ENCODE measurements at regions not wholly inside any gene's neighbourhood (a gene's known extent, or its start where the extent isn't known, plus 50 kb on each side); places are given as distances from the start of the nearest gene placed in this dataset.

GRCh38 chr4:167509551-167509950, 275.3 kb upstream of the SPOCK3 start:
- DNase-seq: no peak

DNA sequence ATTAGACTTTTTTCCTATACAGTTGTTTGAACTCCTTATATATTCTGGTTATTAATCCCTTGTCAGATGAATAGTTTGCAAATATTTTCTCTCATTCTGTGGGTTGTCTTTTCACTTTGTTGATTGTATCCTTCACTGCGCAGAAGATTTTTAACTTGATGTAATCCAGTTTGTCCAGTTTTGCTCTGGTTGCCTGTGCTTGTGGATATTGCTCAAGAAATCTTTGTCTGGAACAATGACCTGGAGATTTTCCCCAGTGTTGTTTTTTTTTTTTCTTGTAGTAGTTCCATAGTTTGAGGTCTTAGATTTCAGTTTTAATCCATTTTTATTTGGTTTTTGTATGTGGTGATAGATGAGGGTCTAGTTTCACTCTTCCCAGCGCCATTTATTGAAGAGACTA, 289.8 kb upstream of the SPOCK3 start:
- DNase-seq: no peak

GRCh38 chr4:167537761-167538160, 303.5 kb upstream of the SPOCK3 start:
- DNase-seq: no peak

GRCh38 chr4:167541286-167541685, 307.0 kb upstream of the SPOCK3 start:
- DNase-seq: no peak

- DNase-seq: no peak
Measured at GRCh38 chr4:167544391-167544790, 310.1 kb upstream of the SPOCK3 start.

DNA sequence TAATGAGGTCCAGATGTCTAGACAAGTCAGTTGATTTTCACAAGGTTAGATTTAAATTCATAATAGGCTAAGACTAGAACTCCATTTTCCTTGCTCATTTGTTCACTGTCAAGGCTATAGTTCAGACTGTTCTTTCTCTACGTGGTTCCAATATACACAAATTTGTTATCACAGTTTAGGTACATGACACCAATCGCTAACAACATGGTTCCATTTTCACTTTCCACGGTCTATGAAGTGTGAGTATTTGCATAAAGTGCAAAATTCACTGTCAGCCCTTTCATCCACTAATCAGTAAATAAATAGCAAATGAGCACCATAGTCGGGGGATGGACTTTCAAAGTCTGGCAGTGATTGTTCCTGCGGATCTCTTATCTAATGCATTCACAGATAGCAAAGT, 315.7 kb upstream of the SPOCK3 start:
- no peak for DNase-seq

DNA sequence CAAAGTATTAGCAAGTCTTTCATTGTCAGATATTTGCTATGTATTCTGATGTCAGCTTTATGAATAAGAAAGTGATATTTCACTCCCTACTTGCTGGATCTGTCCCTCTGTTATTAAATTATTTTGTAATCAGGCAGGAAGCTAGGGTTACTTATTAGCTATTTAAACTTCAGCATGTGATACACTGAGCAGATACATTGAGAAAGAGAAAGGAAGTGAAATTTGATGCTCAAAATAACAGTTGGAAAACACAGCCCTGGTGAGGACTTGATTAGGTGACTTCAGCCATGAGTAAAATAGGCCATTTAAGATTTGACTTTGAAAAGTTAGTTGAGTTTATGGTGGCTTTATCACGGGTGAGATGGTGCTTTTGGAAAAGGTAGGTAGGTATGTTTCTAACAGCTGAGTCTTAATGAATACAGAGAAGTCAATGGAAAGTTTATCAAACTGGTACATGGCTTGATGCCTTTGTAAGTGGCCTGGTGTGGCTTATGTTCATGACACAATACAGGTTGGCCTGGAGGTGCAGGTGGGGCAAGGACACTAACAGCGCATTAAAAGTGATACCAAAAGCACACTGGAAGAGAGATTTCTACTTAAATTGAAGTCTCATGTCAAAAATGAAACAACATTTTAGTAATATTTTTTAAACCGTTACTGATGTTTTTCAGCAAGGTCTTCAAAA, 321.2 kb upstream of the SPOCK3 start:
- no peak for DNase-seq

GRCh38 chr4:167578906-167579305, 344.6 kb upstream of the SPOCK3 start:
- no peak for DNase-seq

DNA sequence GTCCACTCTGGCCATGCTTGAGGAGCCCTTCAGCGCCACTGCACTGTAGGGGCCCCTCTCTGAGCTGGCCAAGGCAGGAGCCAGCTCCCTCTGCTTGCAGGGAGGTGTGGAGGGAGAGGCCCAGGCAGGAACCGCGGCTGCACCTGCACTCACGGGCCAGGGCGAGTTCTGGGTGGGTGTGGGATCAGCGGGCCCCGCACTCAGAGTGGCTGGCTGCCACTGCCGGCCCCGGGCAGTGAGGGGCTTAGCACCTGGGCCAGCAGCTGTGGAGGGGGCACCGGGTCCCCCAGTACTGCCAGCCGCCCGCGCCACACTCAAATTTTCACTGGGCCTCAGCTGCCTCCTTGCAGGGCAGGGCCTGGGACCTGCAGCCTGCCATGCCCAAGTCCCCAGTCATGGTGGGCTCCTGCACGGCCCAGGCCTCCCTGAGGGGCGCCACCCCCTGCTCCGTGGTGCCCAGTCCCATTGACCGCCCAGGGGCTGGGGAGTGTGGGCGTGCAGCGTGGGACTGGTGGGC, 347.2 kb upstream of the SPOCK3 start:
- DNase-seq: no peak

DNA sequence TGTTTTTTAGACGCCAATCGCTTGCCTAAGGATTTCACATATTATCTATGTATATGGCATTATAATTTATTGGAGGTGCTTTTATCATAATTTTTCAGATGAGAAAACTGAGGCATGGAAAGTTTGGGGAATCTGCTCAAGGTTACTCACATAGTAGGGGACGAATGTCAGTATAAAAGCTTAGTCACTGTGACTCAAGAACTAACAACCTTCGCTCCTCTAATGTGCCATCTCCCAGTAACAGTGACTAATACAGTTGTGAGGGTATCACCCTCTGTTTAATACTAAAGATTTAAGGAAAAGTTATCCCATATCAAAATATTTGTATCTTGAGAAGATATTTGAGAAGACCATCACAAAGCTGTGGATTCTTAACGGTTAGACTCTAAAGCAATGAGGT, 353.1 kb upstream of the SPOCK3 start:
- no peak for DNase-seq

DNA sequence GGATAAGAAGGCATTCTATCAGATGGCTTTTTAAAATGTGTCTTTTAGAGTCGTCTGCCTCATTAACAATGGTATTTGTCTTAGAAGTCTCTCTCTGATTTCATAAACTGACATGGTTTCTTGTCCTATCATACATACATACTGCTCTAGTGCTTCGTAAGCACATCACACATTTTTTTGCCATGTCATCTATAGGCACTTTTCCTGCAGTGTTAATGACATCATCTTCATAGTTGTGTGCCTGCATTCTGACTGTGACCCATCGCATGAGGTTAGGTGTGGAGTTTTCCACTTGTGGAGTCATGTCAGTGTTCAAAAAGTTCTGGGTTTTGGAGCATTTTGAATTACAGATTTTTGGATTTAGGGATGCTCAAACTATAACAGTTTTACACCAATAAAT, 361.6 kb upstream of the SPOCK3 start:
- no peak for DNase-seq

DNA sequence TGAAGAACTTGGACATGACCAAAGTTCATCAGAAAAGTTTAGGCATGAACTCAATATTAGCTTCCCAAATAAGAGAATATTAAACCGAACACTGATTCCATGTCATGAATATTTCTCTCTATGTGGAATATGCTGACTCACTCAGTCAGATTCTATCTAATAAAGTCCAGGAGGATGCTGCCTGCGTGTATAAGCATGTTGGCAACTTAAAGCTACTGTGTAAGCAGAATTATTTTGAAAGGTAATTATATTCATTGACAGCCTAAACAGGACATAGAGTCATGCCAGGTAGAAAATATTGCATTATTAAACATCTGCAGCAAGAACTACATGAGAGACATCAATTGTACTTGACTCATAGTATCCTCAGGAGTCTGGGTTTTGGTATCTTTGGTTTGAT, 367.9 kb upstream of the SPOCK3 start:
- no peak for DNase-seq

- no peak for DNase-seq
Measured at GRCh38 chr4:167606551-167606950, 372.3 kb upstream of the SPOCK3 start.

DNA sequence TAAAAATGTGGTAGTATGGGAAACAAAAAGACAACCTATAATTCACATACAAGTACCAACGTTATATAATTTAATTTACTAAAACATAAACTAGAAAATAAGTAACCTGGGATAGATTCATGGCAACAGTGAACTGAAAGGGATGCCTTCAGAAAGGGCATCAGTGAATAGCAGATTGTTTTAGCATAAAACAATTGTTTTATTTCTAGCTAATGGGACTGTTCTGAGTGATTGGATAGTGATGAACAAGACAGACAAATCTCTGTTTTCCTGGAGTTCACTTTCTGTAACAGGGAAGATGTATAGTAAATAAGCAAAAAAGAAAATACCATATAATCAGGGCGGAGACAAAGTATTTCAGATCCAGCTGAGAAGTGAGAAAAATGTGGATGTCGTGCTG, 379.1 kb upstream of the SPOCK3 start:
- no peak for DNase-seq

- DNase-seq: no peak
Measured at GRCh38 chr4:167614866-167615265, 380.6 kb upstream of the SPOCK3 start.

DNA sequence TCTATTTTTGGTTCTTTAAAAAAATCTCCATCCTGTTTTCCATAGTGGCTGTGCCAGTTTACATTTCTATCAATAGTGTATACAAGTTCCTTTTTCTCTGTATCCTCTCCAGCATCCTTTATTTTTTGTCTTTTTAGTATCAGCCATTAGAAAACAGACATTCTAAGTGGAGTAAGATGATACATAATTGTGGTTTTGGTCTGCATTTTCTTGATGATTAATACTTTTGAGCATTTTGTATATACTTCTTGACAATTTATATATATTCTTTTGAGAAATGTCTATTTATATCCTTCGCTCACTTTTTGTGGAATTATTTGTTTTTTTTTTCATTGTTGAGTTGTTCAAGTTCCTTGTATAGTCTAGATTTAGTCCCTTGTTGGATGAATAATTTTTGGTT, 382.2 kb upstream of the SPOCK3 start:
- no peak for DNase-seq

- peak; percentile 78 for DNase-seq
Measured at GRCh38 chr4:167622481-167623240, 388.4 kb upstream of the SPOCK3 start.

- no peak for DNase-seq
Measured at GRCh38 chr4:167623241-167623572, 388.9 kb upstream of the SPOCK3 start.

DNA sequence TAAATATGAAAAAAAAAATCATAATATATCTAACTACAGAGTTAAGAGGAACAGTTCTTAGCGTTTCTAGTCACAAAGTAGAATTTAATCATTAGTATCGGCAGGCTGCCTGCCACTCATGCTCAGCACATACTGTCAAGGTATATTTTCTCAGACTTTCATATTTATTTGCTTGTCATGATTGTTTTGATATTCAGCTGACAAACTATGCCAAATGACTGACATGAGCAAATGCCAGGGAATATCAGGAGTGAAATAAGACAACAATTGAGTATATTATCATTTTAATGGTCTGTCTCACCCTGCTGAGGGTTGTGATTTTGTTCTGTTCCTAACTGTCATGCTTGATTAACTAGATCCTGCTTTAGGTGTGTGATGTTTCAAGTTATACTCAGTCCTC, 395.0 kb upstream of the SPOCK3 start:
- DNase-seq: no peak

DNA sequence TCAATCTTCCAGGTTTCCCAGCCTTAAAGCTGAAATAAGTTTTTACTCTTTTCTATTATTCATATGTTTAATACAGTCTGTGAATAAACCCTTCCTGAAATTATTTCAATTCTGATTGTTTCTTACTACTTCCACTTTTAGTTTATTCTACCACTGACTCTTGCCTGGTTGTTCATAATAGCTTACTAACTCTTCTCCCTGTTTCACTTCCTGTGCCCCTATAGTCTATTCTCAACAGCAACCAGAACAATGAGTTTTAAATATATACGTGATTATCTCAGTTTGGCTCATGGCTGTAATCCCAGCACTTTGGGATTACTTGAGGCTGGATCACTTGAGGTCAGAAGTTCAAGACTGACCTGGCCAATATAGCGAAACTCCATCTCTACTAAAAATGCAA, 408.0 kb upstream of the SPOCK3 start:
- no peak for DNase-seq

- no peak for DNase-seq
Measured at GRCh38 chr4:167645358-167645757, 411.1 kb upstream of the SPOCK3 start.

DNA sequence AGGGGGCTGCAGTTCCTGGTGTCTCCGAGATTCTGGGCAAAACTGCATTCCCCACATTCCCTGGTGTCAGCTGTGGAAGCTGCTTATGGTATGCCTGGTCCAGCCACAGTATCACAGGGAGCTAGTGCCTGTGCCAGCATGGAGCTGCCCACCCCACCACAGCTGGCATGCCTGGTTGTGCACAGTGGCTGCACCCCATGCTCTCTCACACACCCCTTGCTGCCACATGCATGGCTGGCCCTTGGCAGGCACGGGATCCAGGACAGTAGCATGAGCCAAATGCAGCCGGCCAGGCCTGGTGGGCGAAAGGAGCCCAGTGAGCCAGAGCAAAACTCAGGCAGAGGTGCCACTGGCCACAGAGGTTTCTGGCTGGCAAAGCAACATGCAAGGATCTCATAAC, 418.0 kb upstream of the SPOCK3 start:
- DNase-seq: no peak

DNA sequence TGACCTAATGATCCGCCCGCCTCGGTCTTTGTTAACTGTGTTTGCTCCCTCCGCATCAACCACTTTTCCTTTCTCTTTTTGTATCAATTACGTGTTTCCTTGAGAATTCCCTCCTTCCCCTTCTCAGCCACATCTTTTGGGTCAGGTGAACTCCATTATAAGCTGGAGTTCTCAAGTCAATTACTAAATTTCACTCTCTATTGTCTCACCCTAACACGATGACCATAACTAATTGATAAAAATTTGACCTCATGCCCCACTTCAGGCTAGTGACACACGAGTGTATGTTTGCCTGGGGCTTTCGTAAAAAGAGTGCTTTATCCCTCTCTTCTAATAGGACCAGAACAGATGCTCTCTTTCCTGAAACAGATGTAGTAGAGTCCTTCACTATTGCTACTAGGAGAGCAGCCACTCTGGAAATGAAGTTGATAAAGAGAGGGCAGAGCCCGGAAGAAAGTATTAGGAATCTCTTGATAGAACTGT, 403.6 kb upstream of the ANXA10 start:
- DNase-seq: peak; percentile 2

GRCh38 chr4:167702391-167702790, 389.9 kb upstream of the ANXA10 start:
- DNase-seq: no peak

DNA sequence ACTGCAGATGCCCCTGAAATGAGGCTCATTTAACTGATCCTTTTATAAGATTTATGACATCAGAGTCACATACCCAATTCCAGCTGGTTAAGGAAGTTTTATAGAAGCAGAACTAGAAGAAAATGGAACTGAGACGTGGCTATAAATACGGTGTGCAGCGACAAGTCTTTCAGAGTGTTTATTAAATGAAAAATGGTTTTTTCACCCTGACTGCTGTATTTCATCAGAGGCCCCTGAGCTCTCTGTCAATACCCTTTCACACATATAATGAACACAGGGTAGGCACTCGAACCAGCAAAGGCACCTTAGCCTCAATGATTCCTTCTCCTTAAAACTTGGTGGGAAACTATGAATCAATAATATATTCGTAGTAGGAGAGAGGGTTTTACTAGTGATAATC, 380.8 kb upstream of the ANXA10 start:
- no peak for DNase-seq

Measured in eye (tissue), 1 donor.